MM.1S (cell line): ENCODE measurements at regions not wholly inside any gene's neighbourhood (a gene's known extent, or its start where the extent isn't known, plus 50 kb on each side); places are given as distances from the start of the nearest gene placed in this dataset.

Experiments used
- DNase-seq: peaks from one replicate; pipeline ENCODE4 v3.0.0-alpha.2; 2015
- H2AFZ ChIP-seq: fragments of 300-600 bp; sonication (generic); 2 replicates; pipeline ENCODE4 v1.6.0; 2016; ENCODE audit warnings: antibody characterized with exemption, low read length
- H3F3A ChIP-seq: fragments of 300-600 bp; sonication (generic); 2 replicates; pipeline ENCODE4 v1.6.1; 2016; ENCODE audit warnings: mild to moderate bottlenecking, antibody characterized with exemption, low read length, moderate library complexity, mixed read lengths; ENCODE audit not compliant: insufficient read depth
- H3K27ac ChIP-seq: fragments of 300-600 bp; sonication (generic); 2 replicates; pipeline ENCODE4 v1.5.1; 2016; ENCODE audit warnings: mild to moderate bottlenecking, low read length
- H3K27me3 ChIP-seq: fragments of 300-600 bp; sonication (generic); replicated peaks from 2 replicates; pipeline ENCODE4 v1.6.0; 2016; ENCODE audit warnings: low read length; ENCODE audit not compliant: insufficient read depth
- H3K36me3 ChIP-seq: fragments of 300-600 bp; sonication (generic); replicated peaks from 2 replicates; pipeline ENCODE4 v1.6.1; 2016; ENCODE audit warnings: mild to moderate bottlenecking, low read length, mixed read lengths; ENCODE audit not compliant: insufficient read depth
- H3K4me1 ChIP-seq: fragments of 300-600 bp; sonication (generic); 2 replicates; pipeline ENCODE4 v1.6.1; 2016; ENCODE audit warnings: low read length, mixed read lengths
- H3K4me2 ChIP-seq: fragments of 300-600 bp; sonication (generic); 2 replicates; pipeline ENCODE4 v1.6.0; 2016; ENCODE audit warnings: low read depth, low read length
- H3K4me3 ChIP-seq: fragments of 300-600 bp; sonication (generic); 2 replicates; pipeline ENCODE4 v1.5.1; 2016; ENCODE audit warnings: low read length, mixed read lengths
- H3K79me2 ChIP-seq: fragments of 300-600 bp; sonication (generic); 2 replicates; pipeline ENCODE4 v1.6.1; 2016; ENCODE audit warnings: mixed run types, low read length, mixed read lengths
- H3K9ac ChIP-seq: fragments of 300-600 bp; sonication (generic); 2 replicates; pipeline ENCODE4 v1.6.1; 2016; ENCODE audit warnings: low read length, mixed read lengths
- H3K9me2 ChIP-seq: fragments of 300-600 bp; sonication (generic); replicated peaks from 2 replicates; pipeline ENCODE4 v1.6.1; 2016; ENCODE audit warnings: mild to moderate bottlenecking, low read length, mixed read lengths; ENCODE audit not compliant: insufficient read depth
- H3K9me3 ChIP-seq: fragments of 300-600 bp; sonication (generic); replicated peaks from 2 replicates; pipeline ENCODE4 v1.6.1; 2016; ENCODE audit warnings: mild to moderate bottlenecking, low read length, mixed read lengths; ENCODE audit not compliant: insufficient read depth
- H4K20me1 ChIP-seq: fragments of 300-600 bp; sonication (generic); 2 replicates; pipeline ENCODE4 v1.6.1; 2016; ENCODE audit warnings: mild to moderate bottlenecking, low read length, moderate library complexity, mixed read lengths; ENCODE audit not compliant: insufficient read depth
- CTCF ChIP-seq: fragments of 300-600 bp; sonication (generic); IDR thresholded peaks from 2 replicates; pipeline ENCODE4 v1.5.1; 2016; ENCODE audit warnings: antibody characterized with exemption, low read length, mixed read lengths
- EZH2 ChIP-seq: fragments of 300-600 bp; sonication (generic); optimal IDR thresholded peaks from 2 replicates; pipeline ENCODE3; 2017; ENCODE audit warnings: low read depth, mild to moderate bottlenecking, antibody characterized with exemption, low read length, mixed read lengths
- EZH2phosphoT487 ChIP-seq: fragments of 300-600 bp; sonication (generic); IDR thresholded peaks from 2 replicates; pipeline ENCODE4 v1.6.1; 2018; ENCODE audit warnings: antibody characterized with exemption, low read length

GRCh38 chr2:172280571-172281361, 146.6 kb upstream of the ITGA6 start:
- no peaks in the 10 kb centered on the region for H3F3A ChIP-seq
- H3K27ac ChIP-seq: no peak overlapping the region
- H3K4me3 ChIP-seq: no peak overlapping the region
- TF ChIP-seq CTCF (no peak), EZH2 (no peak), EZH2phosphoT487 (no peak)
- no peaks in the 10 kb centered on the region for H3K27me3 ChIP-seq
- H3K4me1 ChIP-seq: peaks cover 12% of the 10 kb centered on the region
- H4K20me1 ChIP-seq: no peaks in the 10 kb centered on the region
- DNase-seq: no peak
- H3K79me2 ChIP-seq: no peaks in the 10 kb centered on the region
- H3K4me2 ChIP-seq: no peak overlapping the region
- no peaks in the 10 kb centered on the region for H3K36me3 ChIP-seq
- no peak overlapping the region for H3K9ac ChIP-seq
- H3K9me2 ChIP-seq: no peaks in the 10 kb centered on the region
- H2AFZ ChIP-seq: no peak overlapping the region
- H3K9me3 ChIP-seq: no peaks in the 10 kb centered on the region

- H3K27ac ChIP-seq: no peak overlapping the region
- H3K4me1 ChIP-seq: peaks cover 7% of the 10 kb centered on the region
- H3F3A ChIP-seq: no peaks in the 10 kb centered on the region
- H3K9me3 ChIP-seq: no peaks in the 10 kb centered on the region
- H3K4me2 ChIP-seq: no peak overlapping the region
- TF ChIP-seq CTCF: no peak
- no peak for TF ChIP-seq EZH2phosphoT487
- TF ChIP-seq EZH2: no peak
- no peaks in the 10 kb centered on the region for H4K20me1 ChIP-seq
- DNase-seq: no peak
- H3K36me3 ChIP-seq: no peaks in the 10 kb centered on the region
- no peaks in the 10 kb centered on the region for H3K27me3 ChIP-seq
- H3K9ac ChIP-seq: no peak overlapping the region
- no peak overlapping the region for H3K4me3 ChIP-seq
- H2AFZ ChIP-seq: no peak overlapping the region
- H3K79me2 ChIP-seq: no peaks in the 10 kb centered on the region
- no peaks in the 10 kb centered on the region for H3K9me2 ChIP-seq
Measured at GRCh38 chr2:172281648-172282570, 145.5 kb upstream of the ITGA6 start.

- H3K4me1 ChIP-seq: no peaks in the 10 kb centered on the region
- H4K20me1 ChIP-seq: no peaks in the 10 kb centered on the region
- no peak overlapping the region for H3K4me2 ChIP-seq
- no peaks in the 10 kb centered on the region for H3K9me2 ChIP-seq
- H3K9me3 ChIP-seq: no peaks in the 10 kb centered on the region
- no peak for DNase-seq
- H3K27me3 ChIP-seq: no peaks in the 10 kb centered on the region
- H3K4me3 ChIP-seq: no peak overlapping the region
- H3K9ac ChIP-seq: no peak overlapping the region
- H3K27ac ChIP-seq: no peak overlapping the region
- H3K36me3 ChIP-seq: no peaks in the 10 kb centered on the region
- H3F3A ChIP-seq: no peaks in the 10 kb centered on the region
- no peaks in the 10 kb centered on the region for H3K79me2 ChIP-seq
- TF ChIP-seq EZH2: no peak
- TF ChIP-seq EZH2phosphoT487: no peak
- TF ChIP-seq CTCF: no peak
- no peak overlapping the region for H2AFZ ChIP-seq
Measured at GRCh38 chr2:172282944-172283343, 144.4 kb upstream of the ITGA6 start.
